Activated CD4-positive, alpha-beta T cell treated with anti-CD3 and anti-CD28 coated beads, Interleukin-2, amount 10 ng/mL, durations not matched to agents 24 days and 14 days (primary cell): ENCODE measurements at regions not wholly inside any gene's neighbourhood (a gene's known extent, or its start where the extent isn't known, plus 50 kb on each side); places are given as distances from the start of the nearest gene placed in this dataset.
"Not testable (repeated sequence)": the region's sequence is repeated elsewhere in the genome, so short reads cannot be mapped to it uniquely, and the experiment has no call there.

Experiments used
- DNase-seq: peaks from one replicate; pipeline ENCODE4 v3.0.0; 2022
- H3K27ac Mint-ChIP-seq: one replicate; pipeline ENCODE4 v1.8.0; 2022; ENCODE audit warnings: mild to moderate bottlenecking, mixed read lengths
- H3K27me3 Mint-ChIP-seq: one replicate; pipeline ENCODE4 v1.8.0; 2022; ENCODE audit warnings: mixed read lengths
- H3K36me3 Mint-ChIP-seq: one replicate; pipeline ENCODE4 v1.8.0; 2022; ENCODE audit warnings: low read depth, mild to moderate bottlenecking, mixed read lengths
- H3K4me1 Mint-ChIP-seq: one replicate; pipeline ENCODE4 v1.8.0; 2021; ENCODE audit warnings: mixed read lengths
- H3K4me3 Mint-ChIP-seq: one replicate; pipeline ENCODE4 v1.8.0; 2022; ENCODE audit warnings: mild to moderate bottlenecking, moderate library complexity, mixed read lengths
- H3K9me3 Mint-ChIP-seq: one replicate; pipeline ENCODE4 v1.8.0; 2021; ENCODE audit warnings: mixed read lengths
- intact Hi-C: fragments of 100-400 bp; cut with micrococcal nuclease; formaldehyde crosslinking; loops from one replicate; pipeline ENCODE4 v1.15.1; 2023

DNA sequence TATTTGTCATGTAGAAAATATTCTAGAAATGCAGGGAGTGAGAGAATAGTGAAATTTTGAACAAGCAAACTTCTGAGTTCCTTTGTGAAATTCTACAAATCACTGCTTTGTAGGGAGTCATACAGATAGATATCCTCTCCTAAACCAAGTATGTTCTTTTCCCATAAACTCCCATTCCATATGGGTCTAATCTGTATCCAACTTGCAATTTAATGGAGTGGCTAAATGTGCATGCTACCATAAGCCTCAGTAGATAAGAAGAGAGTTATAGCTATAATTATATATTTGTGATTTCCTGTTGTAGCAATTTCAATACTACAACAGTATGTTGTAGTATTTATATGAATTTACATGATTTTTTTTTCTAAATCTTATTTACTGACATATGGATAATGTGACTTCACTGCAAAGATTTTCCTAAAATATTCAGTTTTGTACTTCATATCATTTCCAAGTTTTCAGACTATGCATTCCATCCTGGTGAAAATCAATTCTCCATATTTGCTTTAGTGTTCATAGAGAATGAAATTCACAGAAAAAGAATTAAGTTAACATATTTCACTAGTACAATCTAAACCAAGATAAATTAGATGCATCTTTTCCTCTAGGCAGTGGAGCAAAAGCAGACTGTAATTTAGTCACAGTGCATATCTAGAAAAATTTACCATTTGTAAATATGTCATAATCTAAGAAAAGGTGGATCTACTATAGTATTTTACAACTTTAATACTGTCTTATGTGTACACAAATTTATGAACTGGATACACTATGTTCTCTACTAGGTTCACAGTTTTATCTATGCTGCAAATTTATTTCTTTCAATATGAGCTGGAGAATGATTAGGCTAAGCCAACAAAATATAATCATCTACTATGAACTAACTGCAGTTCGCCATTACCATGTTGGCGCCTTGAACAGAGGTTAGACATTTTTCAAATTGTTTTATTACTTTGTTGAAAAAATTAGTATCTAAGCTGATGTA lies 372.9 kb upstream of the NDST3 start:
- H3K36me3 Mint-ChIP-seq: no peaks in the 10 kb centered on the region
- intact Hi-C loops: no loop called here
- H3K4me1 Mint-ChIP-seq: no peaks in the 10 kb centered on the region
- H3K27me3 Mint-ChIP-seq: no peaks in the 10 kb centered on the region
- H3K27ac Mint-ChIP-seq: no peak overlapping the region
- H3K4me3 Mint-ChIP-seq: no peak overlapping the region
- H3K9me3 Mint-ChIP-seq: no peaks in the 10 kb centered on the region
- no peak for DNase-seq

DNA sequence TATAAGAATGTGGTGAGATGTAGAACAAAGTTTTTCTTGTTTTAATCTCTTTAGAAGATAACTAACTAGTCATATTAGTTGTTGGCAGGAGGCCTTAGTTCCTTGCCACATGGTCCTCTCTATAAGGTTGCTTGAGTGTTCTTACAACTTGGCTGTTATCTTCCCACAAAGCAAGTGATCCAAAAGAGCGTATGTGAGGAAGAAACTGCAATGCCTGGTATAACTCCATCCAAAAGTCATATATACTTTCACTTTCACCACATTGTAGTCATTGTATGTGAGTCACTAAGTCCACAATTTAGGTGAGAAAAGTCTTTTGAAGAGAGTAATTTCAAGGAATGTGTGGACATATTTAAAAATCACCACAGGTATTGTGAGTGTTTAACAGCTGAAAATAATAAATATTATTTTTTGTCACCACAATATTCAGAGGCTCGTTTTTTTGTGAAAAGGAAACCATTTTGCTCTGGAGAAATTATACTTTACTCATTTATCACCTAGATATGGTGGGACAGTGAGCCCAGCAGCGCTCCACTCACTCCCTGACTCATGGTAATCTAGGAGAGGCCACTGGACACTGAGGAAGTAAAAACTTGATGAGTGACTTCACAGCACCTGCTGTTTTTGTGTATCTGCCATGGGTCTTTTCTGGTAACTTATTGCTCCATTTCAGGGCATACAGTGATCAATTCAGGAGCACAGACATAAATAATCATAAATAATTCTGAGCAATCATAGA lies 369.4 kb upstream of the NDST3 start:
- no peak overlapping the region for H3K27ac Mint-ChIP-seq

DNA sequence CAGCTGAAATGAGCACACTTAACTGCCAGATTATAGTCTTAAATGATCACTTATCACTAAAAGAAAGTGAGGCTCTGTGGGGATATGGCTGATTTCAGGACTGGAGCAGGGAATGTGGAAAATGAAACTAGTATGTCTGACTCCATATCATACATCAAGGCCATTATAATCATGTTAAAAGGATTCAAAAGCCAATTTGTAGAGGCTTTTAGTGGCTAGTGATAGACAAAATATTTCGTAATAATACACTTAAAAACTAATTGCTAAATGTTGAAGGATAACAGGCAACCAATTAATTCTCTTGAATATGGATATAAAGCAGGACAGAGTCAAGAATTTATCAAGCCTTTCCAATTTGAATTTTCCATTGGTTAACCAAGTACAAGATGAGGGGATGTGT lies 358.1 kb upstream of the NDST3 start:
- Mint-ChIP-seq H3K36me3 (no peaks in the 10 kb centered on the region), H3K9me3 (no peaks in the 10 kb centered on the region), H3K27me3 (no peaks in the 10 kb centered on the region), H3K4me1 (no peaks in the 10 kb centered on the region), H3K27ac (no peak overlapping the region), H3K4me3 (no peak overlapping the region)
- DNase-seq: no peak
- intact Hi-C loops: no loop called here

More for the DNA sequence above, 369.4 kb upstream of the NDST3 start:
- no peak overlapping the region for H3K4me3 Mint-ChIP-seq
- no peaks in the 10 kb centered on the region for H3K4me1 Mint-ChIP-seq
- no peak for DNase-seq
- H3K36me3 Mint-ChIP-seq: no peaks in the 10 kb centered on the region
- intact Hi-C loops: no loop called here
- no peaks in the 10 kb centered on the region for H3K27me3 Mint-ChIP-seq
- peaks cover 3% of the 10 kb centered on the region for H3K9me3 Mint-ChIP-seq

DNA sequence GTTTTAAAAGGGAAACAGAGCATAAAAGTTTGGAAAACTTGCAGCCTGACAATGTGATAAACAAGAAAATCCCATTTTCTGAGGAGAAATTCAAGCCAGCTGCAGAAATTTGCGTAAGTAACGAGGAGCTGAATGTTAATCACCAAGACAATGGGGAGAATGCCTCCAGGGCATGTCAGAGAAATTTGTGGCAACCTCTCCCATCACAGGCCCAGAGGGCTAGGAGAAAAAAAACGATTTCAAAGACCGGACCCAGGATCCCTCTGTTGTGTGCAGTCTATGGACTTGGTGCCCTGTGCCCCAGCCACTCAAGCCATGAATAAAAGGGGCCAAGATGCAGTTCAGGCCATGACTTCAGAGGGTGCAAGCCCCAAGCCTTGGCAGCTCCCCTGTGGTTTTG lies 355.4 kb upstream of the NDST3 start:
- no peaks in the 10 kb centered on the region for H3K4me1 Mint-ChIP-seq
- H3K4me3 Mint-ChIP-seq: no peak overlapping the region
- H3K9me3 Mint-ChIP-seq: no peaks in the 10 kb centered on the region
- H3K27ac Mint-ChIP-seq: no peak overlapping the region
- no peak for DNase-seq
- no peaks in the 10 kb centered on the region for H3K27me3 Mint-ChIP-seq
- H3K36me3 Mint-ChIP-seq: no peaks in the 10 kb centered on the region
- intact Hi-C loops: no loop called here

DNA sequence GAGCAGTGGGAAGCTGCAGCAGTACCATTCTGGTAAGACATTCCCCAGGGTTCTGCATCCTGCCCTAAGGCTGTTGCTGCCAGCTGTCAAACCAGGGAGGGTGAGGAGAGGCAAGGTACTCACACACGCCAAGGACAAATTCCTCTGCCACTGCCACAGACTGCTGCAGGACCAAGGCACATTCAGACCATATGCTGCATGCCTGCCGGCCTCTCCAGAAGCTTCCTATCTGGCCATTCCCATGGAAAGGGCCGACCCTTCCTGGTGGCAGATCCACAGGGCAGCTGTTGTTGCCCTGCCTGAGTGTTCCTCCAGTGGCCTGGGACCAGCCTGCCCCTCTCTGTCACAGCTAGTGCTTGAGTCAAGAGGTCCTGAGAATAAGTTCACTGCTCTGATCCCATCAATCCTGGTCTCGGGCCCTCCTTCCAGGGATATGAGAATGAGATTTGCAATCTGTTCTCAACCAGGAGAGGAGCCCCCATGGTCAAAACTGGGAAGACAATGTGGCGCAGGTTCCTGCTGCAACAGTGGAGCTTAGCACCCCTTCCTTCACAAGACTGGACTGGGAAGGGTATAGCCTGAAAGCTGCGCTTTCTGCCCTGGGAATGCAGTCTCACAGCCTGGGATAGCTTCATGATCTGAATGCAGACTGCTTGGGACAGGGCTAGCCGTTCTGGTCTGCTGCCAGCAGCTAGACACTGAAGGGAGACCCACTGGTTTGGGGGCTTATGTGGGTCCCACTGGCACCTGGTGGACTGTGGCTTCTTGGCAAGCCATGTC lies 342.5 kb upstream of the NDST3 start:
- H3K4me1 Mint-ChIP-seq: no peaks in the 10 kb centered on the region

DNA sequence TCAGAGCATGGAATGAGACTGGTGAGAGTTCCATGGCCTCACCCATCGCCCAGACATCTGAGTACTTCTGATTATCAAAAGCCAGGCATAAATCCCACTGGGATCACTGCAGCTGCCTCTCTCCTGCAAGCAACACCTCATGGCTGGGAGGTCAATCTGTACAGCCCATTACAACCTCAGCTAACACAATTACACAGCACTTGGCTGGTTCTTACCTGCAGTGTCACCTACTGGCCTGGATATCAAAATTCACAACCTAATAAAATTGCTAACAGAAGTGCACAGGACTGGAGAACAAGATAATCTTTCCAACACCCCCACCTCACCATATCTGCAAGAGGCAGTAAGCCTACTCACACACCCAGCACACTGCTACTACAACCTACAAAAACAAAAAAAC lies 341.7 kb upstream of the NDST3 start:
- DNase-seq: no peak
- Mint-ChIP-seq H3K27ac (no peak overlapping the region), H3K27me3 (no peaks in the 10 kb centered on the region), H3K4me3 (no peak overlapping the region), H3K4me1 (no peaks in the 10 kb centered on the region), H3K9me3 (no peaks in the 10 kb centered on the region), H3K36me3 (no peaks in the 10 kb centered on the region)
- intact Hi-C loops: no loop called here

More for the DNA sequence above, 342.5 kb upstream of the NDST3 start:
- intact Hi-C loops: no loop called here
- no peak overlapping the region for H3K27ac Mint-ChIP-seq
- no peak overlapping the region for H3K4me3 Mint-ChIP-seq
- H3K27me3 Mint-ChIP-seq: no peaks in the 10 kb centered on the region
- H3K36me3 Mint-ChIP-seq: no peaks in the 10 kb centered on the region
- no peaks in the 10 kb centered on the region for H3K9me3 Mint-ChIP-seq
- no peak for DNase-seq

DNA sequence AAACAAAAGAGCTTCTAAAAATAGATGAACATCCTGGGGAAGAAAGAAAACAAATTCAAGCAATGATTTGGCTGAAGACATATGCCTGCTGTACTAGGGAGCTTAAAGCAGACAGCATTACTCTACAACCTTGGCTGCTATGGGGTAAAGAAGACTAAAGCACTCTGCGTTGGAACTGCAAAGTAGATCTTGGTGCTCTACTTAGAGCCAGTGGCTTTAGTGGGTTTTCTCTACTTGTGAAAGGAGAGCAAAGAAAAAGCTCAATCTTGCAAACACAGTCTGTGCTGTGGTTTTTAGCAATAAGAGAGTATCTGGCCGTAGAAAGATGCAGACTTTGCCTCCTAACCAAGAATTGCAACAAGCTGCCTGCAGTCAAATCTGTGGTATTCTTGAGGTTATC lies 334.7 kb upstream of the NDST3 start:
- H3K27me3 Mint-ChIP-seq: no peaks in the 10 kb centered on the region
- no peak overlapping the region for H3K4me3 Mint-ChIP-seq
- H3K36me3 Mint-ChIP-seq: no peaks in the 10 kb centered on the region
- no peaks in the 10 kb centered on the region for H3K4me1 Mint-ChIP-seq
- DNase-seq: no peak
- H3K27ac Mint-ChIP-seq: no peak overlapping the region
- no peaks in the 10 kb centered on the region for H3K9me3 Mint-ChIP-seq
- intact Hi-C loops: no loop called here

DNA sequence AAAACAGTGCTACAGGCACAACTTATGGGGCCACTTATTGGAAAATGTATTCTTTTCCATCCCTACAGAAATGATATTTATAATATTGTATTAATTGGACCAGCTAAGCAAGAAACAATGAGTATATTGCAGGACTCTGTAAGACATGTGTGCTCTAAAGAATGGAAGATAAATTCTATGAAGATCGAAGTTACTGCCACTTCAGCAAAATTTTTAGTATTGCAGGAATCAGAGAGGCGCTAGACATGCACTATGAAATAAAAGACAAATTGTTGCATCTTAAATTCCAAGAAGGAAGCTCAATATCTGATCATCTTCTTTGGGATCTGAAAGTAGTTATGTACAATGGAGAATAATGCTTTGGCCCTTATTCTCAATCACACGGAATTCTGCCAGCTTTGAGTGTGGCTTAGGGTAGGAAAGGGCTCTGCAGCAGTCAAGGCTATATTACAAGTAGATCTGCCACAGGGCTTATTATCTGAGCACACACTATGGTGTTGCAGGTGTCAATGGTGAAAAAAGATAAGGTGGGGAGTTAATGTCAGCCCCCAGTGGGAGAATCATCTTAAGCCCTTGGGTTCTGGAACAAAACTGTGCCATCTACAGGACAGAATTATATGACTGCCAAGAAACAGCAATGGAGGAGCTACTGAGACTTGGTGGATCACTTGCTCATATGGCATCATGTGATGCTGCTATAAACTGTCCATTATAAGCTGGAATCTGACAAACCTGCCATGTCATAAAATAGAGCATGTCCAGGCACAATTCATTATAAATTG lies 334.0 kb upstream of the NDST3 start:
- H3K9me3 Mint-ChIP-seq: no peaks in the 10 kb centered on the region
- DNase-seq: no peak
- no peaks in the 10 kb centered on the region for H3K36me3 Mint-ChIP-seq
- intact Hi-C loops: no loop called here
- no peaks in the 10 kb centered on the region for H3K4me1 Mint-ChIP-seq
- H3K4me3 Mint-ChIP-seq: no peak overlapping the region
- H3K27me3 Mint-ChIP-seq: no peaks in the 10 kb centered on the region
- H3K27ac Mint-ChIP-seq: no peak overlapping the region

DNA sequence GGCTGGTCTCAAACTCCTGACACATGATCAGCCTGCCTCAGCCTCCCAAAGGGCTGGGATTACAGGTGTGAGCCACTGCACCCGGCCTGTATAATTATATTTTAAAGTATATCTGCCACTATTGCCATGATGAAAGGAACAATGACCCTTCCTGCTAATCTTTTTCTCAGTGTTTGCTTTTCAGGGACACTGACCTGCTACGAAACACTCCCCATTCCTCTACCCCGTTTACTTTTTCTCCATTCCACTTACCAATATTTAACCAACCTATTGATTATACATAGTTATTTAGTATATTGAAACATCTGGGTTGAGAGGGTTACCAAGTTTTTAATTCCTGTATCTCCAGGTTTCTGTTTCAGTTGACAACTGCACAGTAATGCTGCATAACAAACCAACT lies 331.9 kb upstream of the NDST3 start:
- Mint-ChIP-seq H3K27ac (no peak overlapping the region), H3K4me3 (no peak overlapping the region), H3K9me3 (no peaks in the 10 kb centered on the region), H3K4me1 (no peaks in the 10 kb centered on the region), H3K27me3 (no peaks in the 10 kb centered on the region), H3K36me3 (no peaks in the 10 kb centered on the region)
- intact Hi-C loops: no loop called here
- no peak for DNase-seq

DNA sequence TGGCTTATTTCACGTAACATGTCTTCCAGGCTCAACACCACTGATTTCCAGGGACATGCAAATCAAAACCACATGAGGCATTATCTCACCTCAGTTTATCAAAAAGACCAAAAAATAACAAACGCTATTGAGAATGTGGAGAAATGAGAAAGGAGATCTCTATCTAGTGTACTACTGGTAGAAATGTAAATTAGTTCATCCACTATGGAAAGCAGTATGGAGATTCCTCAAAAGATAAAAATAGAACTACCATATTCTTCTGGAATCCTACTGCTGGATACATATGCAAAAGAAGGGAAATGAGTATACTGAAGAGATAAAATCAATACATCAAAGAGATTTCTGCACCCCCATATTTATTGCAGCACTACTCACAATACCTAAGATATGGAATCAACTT lies 329.6 kb upstream of the NDST3 start:
- Mint-ChIP-seq H3K36me3 (no peaks in the 10 kb centered on the region), H3K9me3 (no peaks in the 10 kb centered on the region), H3K27me3 (no peaks in the 10 kb centered on the region), H3K27ac (no peak overlapping the region), H3K4me3 (no peak overlapping the region), H3K4me1 (no peaks in the 10 kb centered on the region)
- intact Hi-C loops: no loop called here
- no peak for DNase-seq

DNA sequence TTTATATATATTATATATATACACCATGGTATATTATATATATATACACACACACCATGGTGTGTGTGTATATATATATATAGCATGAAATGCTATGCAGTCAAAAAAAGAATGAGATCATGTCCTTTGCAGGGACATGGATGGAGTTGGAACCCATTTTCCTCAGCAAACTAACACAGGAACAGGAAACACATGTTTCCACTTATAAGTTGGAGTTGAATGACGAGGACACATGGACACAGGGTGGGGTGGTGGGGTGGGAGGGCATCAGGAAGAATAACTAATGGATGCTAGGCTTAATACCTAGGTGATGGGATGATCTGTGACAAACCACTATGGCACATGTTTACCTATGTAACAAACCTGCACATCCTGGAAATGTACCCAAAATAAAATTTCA lies 293.6 kb upstream of the NDST3 start:
- Mint-ChIP-seq H3K27me3 (no peaks in the 10 kb centered on the region), H3K4me1 (no peaks in the 10 kb centered on the region), H3K9me3 (no peaks in the 10 kb centered on the region), H3K36me3 (no peaks in the 10 kb centered on the region), H3K27ac (no peak overlapping the region), H3K4me3 (no peak overlapping the region)
- DNase-seq: no peak
- intact Hi-C loops: no loop called here

DNA sequence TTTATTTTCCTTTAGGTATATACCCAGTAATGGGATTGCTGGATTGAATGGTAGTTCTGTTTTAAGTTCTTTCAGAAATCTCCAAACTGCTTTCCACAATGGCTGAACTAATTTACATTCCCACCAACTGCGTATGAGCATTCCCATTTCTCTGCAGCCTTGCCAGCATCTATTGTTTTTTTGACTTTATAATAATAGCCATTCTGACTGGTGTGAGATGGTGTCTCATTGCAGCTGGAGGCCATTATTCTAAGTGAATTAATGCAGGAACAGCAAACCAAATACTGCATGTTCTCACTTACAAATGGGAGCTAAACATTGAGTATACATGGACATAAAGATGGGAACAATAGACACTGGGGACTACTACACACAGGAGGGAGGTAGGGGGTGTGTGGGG lies 288.9 kb upstream of the NDST3 start:
- H3K9me3 Mint-ChIP-seq, H3K27ac Mint-ChIP-seq, H3K36me3 Mint-ChIP-seq, DNase-seq, H3K4me1 Mint-ChIP-seq, intact Hi-C loops, H3K27me3 Mint-ChIP-seq, H3K4me3 Mint-ChIP-seq: not testable (repeated sequence)

DNA sequence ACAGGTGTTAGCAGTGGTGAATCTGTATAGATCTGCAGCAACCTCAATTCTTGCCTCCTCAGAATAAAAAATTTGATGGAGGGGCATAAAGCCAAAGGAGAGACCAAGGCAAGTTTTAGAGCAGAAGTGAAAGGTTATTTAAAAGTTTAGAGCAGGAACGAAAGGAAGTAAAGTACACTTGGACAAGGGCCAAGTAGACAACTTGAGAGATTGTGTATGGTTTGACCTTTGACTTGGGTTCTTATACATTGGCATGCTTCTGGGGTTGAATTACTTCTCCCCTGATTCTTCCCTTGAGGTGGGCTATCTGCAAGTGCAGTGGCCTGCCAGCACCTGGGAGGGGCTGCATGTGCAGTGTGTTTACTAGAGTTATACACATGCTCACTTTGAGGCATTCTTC lies 278.8 kb upstream of the NDST3 start:
- intact Hi-C loops: no loop called here
- H3K9me3 Mint-ChIP-seq: peaks cover 7% of the 10 kb centered on the region
- no peaks in the 10 kb centered on the region for H3K4me1 Mint-ChIP-seq
- DNase-seq: no peak
- H3K36me3 Mint-ChIP-seq: no peaks in the 10 kb centered on the region
- H3K27ac Mint-ChIP-seq: no peak overlapping the region
- H3K4me3 Mint-ChIP-seq: no peak overlapping the region
- H3K27me3 Mint-ChIP-seq: no peaks in the 10 kb centered on the region
